Body of pancreas (tissue), 4 donors: ENCODE measurements at regions not wholly inside any gene's neighbourhood (a gene's known extent, or its start where the extent isn't known, plus 50 kb on each side); places are given as distances from the start of the nearest gene placed in this dataset.

Source experiments
- ATAC-seq: fragments of 150-250 bp; one replicate; pipeline ENCODE4 v1.9.1; 2016
- DNase-seq, 4 donors: peaks; one replicate each; pipeline ENCODE4 v3.0.0-alpha.2; 2019
- H3K27ac ChIP-seq, 4 donors: fragments of 200-600 bp; sonication (generic); 1 replicate in 3 of 4; 2 replicates in 1 of 4; pipeline versions ENCODE4 v1.5.1 to v1.6.1; 2016 to 2019; ENCODE audit warnings: mild to moderate bottlenecking in 1 of 4, mixed read lengths in 1 of 4, moderate library complexity in 1 of 4
- H3K27me3 ChIP-seq, 2 donors: fragments of 200-600 bp; sonication (generic); one replicate each; pipeline ENCODE4 v1.6.0; 2016; ENCODE audit warnings: mild to moderate bottlenecking in 1 of 2
- H3K36me3 ChIP-seq, 2 donors: fragments of 200-600 bp; sonication (generic); replicated peaks in 1 of 2; 2 replicates each; pipeline ENCODE4 v1.5.1; 2016; ENCODE audit warnings: low read depth in 2 of 2; ENCODE audit not compliant: insufficient read depth in 1 of 2
- H3K4me1 ChIP-seq: fragments of 200-600 bp; sonication (generic); one replicate; pipeline ENCODE4 v1.6.0; 2016
- H3K4me3 ChIP-seq, 2 donors: fragments of 200-600 bp; sonication (generic); 1 replicate in 1 of 2; 2 replicates in 1 of 2; pipeline ENCODE4 v1.5.1; 2016 to 2019
- H3K9me3 ChIP-seq, 3 donors: fragments of 200-600 bp; sonication (generic); 1 replicate in 2 of 3; 2 replicates in 1 of 3; pipeline ENCODE4 v1.5.1; 2016
- CTCF ChIP-seq, 7 experiments: fragments of 450-650 bp in 4 of 7; fragments of 200-600 bp in 3 of 7; sonication (generic) in 3 of 7; IDR thresholded peaks; one replicate each; pipeline ENCODE4 v1.5.1; 2016 to 2019; ENCODE audit warnings: antibody characterized with exemption in 7 of 7
- POLR2A ChIP-seq, 3 donors: fragments of 450-650 bp; IDR thresholded peaks; one replicate each; pipeline ENCODE4 v1.6.1; 2016; ENCODE audit warnings: antibody characterized with exemption in 3 of 3, mild to moderate bottlenecking in 2 of 3
- WGBS, 2 donors: methylation state at CpG; one replicate each; pipeline ENCODE4 v1.1.5; 2017; 5-methylcytosine and 5-hydroxymethylcytosine counted together
- intact Hi-C: fragments of 100-400 bp; cut with DNase I; formaldehyde crosslinking; loops from one replicate; pipeline ENCODE4 v1.15.1; 2023

GRCh38 chr4:32858971-32859370 is 2138.8 kb downstream of the PCDH7 start:
- no peak overlapping the region for H3K4me3 ChIP-seq
- 37 to 64% methylated on average over 2 of the region's 2 CpGs for WGBS, 2 donors
- no peak for DNase-seq

GRCh38 chr4:32864713-32865351 is 2144.7 kb downstream of the PCDH7 start:
- no peak for DNase-seq
- Histone ChIP-seq H3K36me3 (no peaks in the 10 kb centered on the region), H3K27ac (no peak overlapping the region), H3K27me3 (no peaks in the 10 kb centered on the region), H3K4me1 (no peaks in the 10 kb centered on the region), H3K4me3 (no peak overlapping the region), H3K9me3 (no peaks in the 10 kb centered on the region)
- ATAC-seq, result no peak
- intact Hi-C loops, result no loop called here
- TF ChIP-seq POLR2A (IDR thresholded peaks at IDR 0.05) (no peak), CTCF (IDR thresholded peaks at IDR 0.05) (no peak)
- WGBS, 2 donors, result 62% methylated on average over 3 of the region's 3 CpGs

More at GRCh38 chr4:32858971-32859370, 2138.8 kb downstream of the PCDH7 start:
- Histone ChIP-seq H3K4me1 (no peaks in the 10 kb centered on the region), H3K27me3 (no peaks in the 10 kb centered on the region), H3K36me3 (no peaks in the 10 kb centered on the region), H3K9me3 (no peaks in the 10 kb centered on the region), H3K27ac (no peak overlapping the region)
- intact Hi-C loops, result no loop called here
- no peak for ATAC-seq
- no peak for TF ChIP-seq CTCF (IDR thresholded peaks at IDR 0.05)
- no peak for TF ChIP-seq POLR2A (IDR thresholded peaks at IDR 0.05)

GRCh38 chr4:32876546-32876945 is 2156.4 kb downstream of the PCDH7 start:
- Histone ChIP-seq H3K36me3 (no peaks in the 10 kb centered on the region), H3K27me3 (no peaks in the 10 kb centered on the region), H3K9me3 (no peaks in the 10 kb centered on the region), H3K27ac (no peak overlapping the region), H3K4me1 (no peaks in the 10 kb centered on the region), H3K4me3 (no peak overlapping the region)
- ATAC-seq (no peak), DNase-seq (no peak)
- TF ChIP-seq CTCF (IDR thresholded peaks at IDR 0.05), result no peak
- no peak for TF ChIP-seq POLR2A (IDR thresholded peaks at IDR 0.05)
- 57 to 64% methylated on average over 5 of the region's 5 CpGs for WGBS, 2 donors
- intact Hi-C loops, result no loop called here

- H3K27ac ChIP-seq, result no peak overlapping the region
- 68 to 80% methylated on average over 1 of the region's 1 CpG for WGBS, 2 donors
- no peak for DNase-seq
- intact Hi-C loops, result no loop called here
- no peaks in the 10 kb centered on the region for H3K9me3 ChIP-seq
- no peak overlapping the region for H3K4me3 ChIP-seq
- no peaks in the 10 kb centered on the region for H3K27me3 ChIP-seq
- ATAC-seq, result no peak
- TF ChIP-seq POLR2A (IDR thresholded peaks at IDR 0.05) (no peak), CTCF (IDR thresholded peaks at IDR 0.05) (no peak)
- H3K4me1 ChIP-seq, result no peaks in the 10 kb centered on the region
- H3K36me3 ChIP-seq, result no peaks in the 10 kb centered on the region
Observed at GRCh38 chr4:32879913-32880312, 2159.7 kb downstream of the PCDH7 start.

GRCh38 chr4:32884198-32884597 is 2164.0 kb downstream of the PCDH7 start:
- no peak overlapping the region for H3K4me3 ChIP-seq
- TF ChIP-seq CTCF (IDR thresholded peaks at IDR 0.05) (no peak), POLR2A (IDR thresholded peaks at IDR 0.05) (no peak)
- no peak for ATAC-seq

More at GRCh38 chr4:32884198-32884597, 2164.0 kb downstream of the PCDH7 start:
- DNase-seq, result no peak
- intact Hi-C loops, result no loop called here
- Histone ChIP-seq H3K9me3 (no peaks in the 10 kb centered on the region), H3K36me3 (no peaks in the 10 kb centered on the region), H3K27me3 (no peaks in the 10 kb centered on the region), H3K27ac (no peak overlapping the region), H3K4me1 (no peaks in the 10 kb centered on the region)
- 32 to 40% methylated on average over 2 of the region's 2 CpGs for WGBS, 2 donors
